Ishikawa (cell line): ENCODE measurements at regions not wholly inside any gene's neighbourhood (a gene's known extent, or its start where the extent isn't known, plus 50 kb on each side); places are given as distances from the start of the nearest gene placed in this dataset.

Experiments
- CEBPB ChIP-seq: IDR thresholded peaks from 2 replicates; pipeline ENCODE4 v1.6.1; 2012
- CREB1 ChIP-seq: IDR thresholded peaks from 2 replicates; pipeline ENCODE4 v1.6.1; 2012; ENCODE audit warnings: low read depth
- EP300 ChIP-seq: IDR thresholded peaks from 2 replicates; pipeline ENCODE4 v1.6.1; 2012; ENCODE audit warnings: borderline replicate concordance
- MAX ChIP-seq: IDR thresholded peaks from 2 replicates; pipeline ENCODE4 v1.6.1; 2012
- RAD21 ChIP-seq: IDR thresholded peaks from 2 replicates; pipeline ENCODE4 v1.6.1; 2012; ENCODE audit warnings: low read depth
- TAF1 ChIP-seq: IDR thresholded peaks from 2 replicates; pipeline ENCODE4 v1.6.1; 2012; ENCODE audit warnings: low read depth, mild to moderate bottlenecking
- TEAD4 ChIP-seq: IDR thresholded peaks from 2 replicates; pipeline ENCODE4 v1.6.1; 2012
- TF ChIP-seq, protein P1 (sequence below): IDR thresholded peaks from 2 replicates; pipeline ENCODE4 v1.6.1; 2012; ENCODE audit warnings: low read depth, mild to moderate bottlenecking
- TF ChIP-seq, protein P2 (sequence below): IDR thresholded peaks from 2 replicates; pipeline ENCODE4 v1.6.1; 2012

DNA sequence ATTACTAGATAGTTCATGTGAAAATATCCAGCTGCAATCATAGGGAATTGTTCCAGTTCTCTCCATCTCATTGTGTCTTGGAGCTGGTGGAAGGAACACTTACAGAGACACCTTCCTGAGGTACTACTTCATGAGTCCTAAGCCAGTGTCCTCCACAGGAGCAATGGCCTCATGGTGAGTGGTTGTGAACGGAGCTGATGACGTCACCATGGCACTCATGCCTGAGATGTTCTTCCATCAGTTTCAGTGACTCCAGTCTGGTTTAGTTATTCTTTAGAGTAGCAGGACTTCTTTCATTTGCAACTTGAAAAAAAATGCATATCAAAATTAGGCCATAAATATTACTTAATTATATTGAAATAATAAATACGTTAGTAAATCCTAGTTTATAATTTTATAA, 418.6 kb downstream of the ZNF521 start:
- TF ChIP-seq, protein P1, sequence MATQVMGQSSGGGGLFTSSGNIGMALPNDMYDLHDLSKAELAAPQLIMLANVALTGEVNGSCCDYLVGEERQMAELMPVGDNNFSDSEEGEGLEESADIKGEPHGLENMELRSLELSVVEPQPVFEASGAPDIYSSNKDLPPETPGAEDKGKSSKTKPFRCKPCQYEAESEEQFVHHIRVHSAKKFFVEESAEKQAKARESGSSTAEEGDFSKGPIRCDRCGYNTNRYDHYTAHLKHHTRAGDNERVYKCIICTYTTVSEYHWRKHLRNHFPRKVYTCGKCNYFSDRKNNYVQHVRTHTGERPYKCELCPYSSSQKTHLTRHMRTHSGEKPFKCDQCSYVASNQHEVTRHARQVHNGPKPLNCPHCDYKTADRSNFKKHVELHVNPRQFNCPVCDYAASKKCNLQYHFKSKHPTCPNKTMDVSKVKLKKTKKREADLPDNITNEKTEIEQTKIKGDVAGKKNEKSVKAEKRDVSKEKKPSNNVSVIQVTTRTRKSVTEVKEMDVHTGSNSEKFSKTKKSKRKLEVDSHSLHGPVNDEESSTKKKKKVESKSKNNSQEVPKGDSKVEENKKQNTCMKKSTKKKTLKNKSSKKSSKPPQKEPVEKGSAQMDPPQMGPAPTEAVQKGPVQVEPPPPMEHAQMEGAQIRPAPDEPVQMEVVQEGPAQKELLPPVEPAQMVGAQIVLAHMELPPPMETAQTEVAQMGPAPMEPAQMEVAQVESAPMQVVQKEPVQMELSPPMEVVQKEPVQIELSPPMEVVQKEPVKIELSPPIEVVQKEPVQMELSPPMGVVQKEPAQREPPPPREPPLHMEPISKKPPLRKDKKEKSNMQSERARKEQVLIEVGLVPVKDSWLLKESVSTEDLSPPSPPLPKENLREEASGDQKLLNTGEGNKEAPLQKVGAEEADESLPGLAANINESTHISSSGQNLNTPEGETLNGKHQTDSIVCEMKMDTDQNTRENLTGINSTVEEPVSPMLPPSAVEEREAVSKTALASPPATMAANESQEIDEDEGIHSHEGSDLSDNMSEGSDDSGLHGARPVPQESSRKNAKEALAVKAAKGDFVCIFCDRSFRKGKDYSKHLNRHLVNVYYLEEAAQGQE = no peak
- TF ChIP-seq TEAD4 = no peak
- TF ChIP-seq, protein P2, sequence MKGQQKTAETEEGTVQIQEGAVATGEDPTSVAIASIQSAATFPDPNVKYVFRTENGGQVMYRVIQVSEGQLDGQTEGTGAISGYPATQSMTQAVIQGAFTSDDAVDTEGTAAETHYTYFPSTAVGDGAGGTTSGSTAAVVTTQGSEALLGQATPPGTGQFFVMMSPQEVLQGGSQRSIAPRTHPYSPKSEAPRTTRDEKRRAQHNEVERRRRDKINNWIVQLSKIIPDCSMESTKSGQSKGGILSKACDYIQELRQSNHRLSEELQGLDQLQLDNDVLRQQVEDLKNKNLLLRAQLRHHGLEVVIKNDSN = no peak
- no peak for TF ChIP-seq RAD21
- TF ChIP-seq EP300 = no peak
- TF ChIP-seq CREB1 = no peak
- no peak for TF ChIP-seq CEBPB
- no peak for TF ChIP-seq TAF1
- no peak for TF ChIP-seq MAX
